Neural progenitor cell (in vitro differentiated cells): ENCODE measurements at regions not wholly inside any gene's neighbourhood (a gene's known extent, or its start where the extent isn't known, plus 50 kb on each side); places are given as distances from the start of the nearest gene placed in this dataset.
"Not testable (repeated sequence)": the region's sequence is repeated elsewhere in the genome, so short reads cannot be mapped to it uniquely, and the experiment has no call there.

Source experiments
- DNase-seq: peaks from one replicate; pipeline ENCODE4 v3.0.0-alpha.2; 2016; ENCODE audit warnings: low spot score
- H2AFZ ChIP-seq: fragments of 200-600 bp; sonication (generic); replicated peaks from 2 replicates; pipeline ENCODE4 v1.6.1; 2016; ENCODE audit warnings: antibody characterized with exemption
- H3F3A ChIP-seq: fragments of 200-600 bp; sonication (generic); 2 replicates; pipeline ENCODE4 v1.6.1; 2016; ENCODE audit warnings: antibody characterized with exemption, low read depth
- H3K27ac ChIP-seq: fragments of 200-600 bp; sonication (generic); 2 replicates; pipeline ENCODE4 v1.5.1; 2016; ENCODE audit warnings: mild to moderate bottlenecking
- H3K27me3 ChIP-seq: fragments of 200-600 bp; sonication (generic); 2 replicates; pipeline ENCODE4 v1.6.1; 2016; ENCODE audit warnings: mild to moderate bottlenecking, moderate library complexity
- H3K36me3 ChIP-seq: fragments of 200-600 bp; sonication (generic); 2 replicates; pipeline ENCODE4 v1.5.1; 2016
- H3K4me1 ChIP-seq: fragments of 200-600 bp; sonication (generic); 2 replicates; pipeline ENCODE4 v1.6.1; 2016; ENCODE audit warnings: mixed run types
- H3K4me2 ChIP-seq: fragments of 200-600 bp; sonication (generic); 2 replicates; pipeline ENCODE4 v1.6.1; 2016
- H3K4me3 ChIP-seq: fragments of 200-600 bp; sonication (generic); 2 replicates; pipeline ENCODE4 v1.5.1; 2016
- H3K79me2 ChIP-seq: fragments of 200-600 bp; sonication (generic); 2 replicates; pipeline ENCODE4 v1.6.1; 2016; ENCODE audit warnings: low read depth
- H3K9ac ChIP-seq: fragments of 200-600 bp; sonication (generic); 2 replicates; pipeline ENCODE4 v1.6.1; 2016
- H3K9me3 ChIP-seq: fragments of 200-600 bp; sonication (generic); 2 replicates; pipeline ENCODE4 v1.5.1; 2016; ENCODE audit warnings: low read depth
- H4K20me1 ChIP-seq: fragments of 200-600 bp; sonication (generic); 2 replicates; pipeline ENCODE4 v1.6.1; 2016; ENCODE audit warnings: low read depth
- H3K27ac Mint-ChIP-seq: 3 replicates; pipeline ENCODE4 v1.8.0; 2021; ENCODE audit warnings: mixed read lengths
- H3K27me3 Mint-ChIP-seq: 2 replicates; pipeline ENCODE4 v1.8.0; 2022; ENCODE audit warnings: low read depth, mild to moderate bottlenecking, inconsistent platforms, moderate library complexity, mixed read lengths; ENCODE audit not compliant: insufficient read depth
- H3K36me3 Mint-ChIP-seq: 3 replicates; pipeline ENCODE4 v1.8.0; 2021; ENCODE audit warnings: mixed read lengths
- H3K4me1 Mint-ChIP-seq: 3 replicates; pipeline ENCODE4 v1.8.0; 2021; ENCODE audit warnings: mixed read lengths
- H3K4me3 Mint-ChIP-seq: 3 replicates; pipeline ENCODE4 v1.8.0; 2021; ENCODE audit warnings: mild to moderate bottlenecking, moderate library complexity, mixed read lengths
- H3K9me3 Mint-ChIP-seq: 3 replicates; pipeline ENCODE4 v1.8.0; 2020; ENCODE audit warnings: mixed read lengths
- EZH2 ChIP-seq: fragments of 200-600 bp; sonication (generic); IDR thresholded peaks from 2 replicates; pipeline ENCODE4 v1.6.1; 2017; ENCODE audit warnings: antibody characterized with exemption, mild to moderate bottlenecking, moderate library complexity
- EZH2phosphoT487 ChIP-seq: fragments of 200-600 bp; sonication (generic); IDR thresholded peaks from 2 replicates; pipeline ENCODE4 v1.6.1; 2017; ENCODE audit warnings: antibody characterized with exemption
- TF ChIP-seq, protein P1 (sequence below): fragments of 200-600 bp; sonication (generic); IDR thresholded peaks from 2 replicates; pipeline ENCODE4 v1.5.1; 2017; ENCODE audit warnings: antibody characterized with exemption, mild to moderate bottlenecking

- H4K20me1 ChIP-seq = no peaks in the 10 kb centered on the region
- no peak overlapping the region for H3K9ac ChIP-seq
- H3K36me3 ChIP-seq = no peaks in the 10 kb centered on the region
- H3K79me2 ChIP-seq = peaks cover 11% of the 10 kb centered on the region
- TF ChIP-seq, protein P1, sequence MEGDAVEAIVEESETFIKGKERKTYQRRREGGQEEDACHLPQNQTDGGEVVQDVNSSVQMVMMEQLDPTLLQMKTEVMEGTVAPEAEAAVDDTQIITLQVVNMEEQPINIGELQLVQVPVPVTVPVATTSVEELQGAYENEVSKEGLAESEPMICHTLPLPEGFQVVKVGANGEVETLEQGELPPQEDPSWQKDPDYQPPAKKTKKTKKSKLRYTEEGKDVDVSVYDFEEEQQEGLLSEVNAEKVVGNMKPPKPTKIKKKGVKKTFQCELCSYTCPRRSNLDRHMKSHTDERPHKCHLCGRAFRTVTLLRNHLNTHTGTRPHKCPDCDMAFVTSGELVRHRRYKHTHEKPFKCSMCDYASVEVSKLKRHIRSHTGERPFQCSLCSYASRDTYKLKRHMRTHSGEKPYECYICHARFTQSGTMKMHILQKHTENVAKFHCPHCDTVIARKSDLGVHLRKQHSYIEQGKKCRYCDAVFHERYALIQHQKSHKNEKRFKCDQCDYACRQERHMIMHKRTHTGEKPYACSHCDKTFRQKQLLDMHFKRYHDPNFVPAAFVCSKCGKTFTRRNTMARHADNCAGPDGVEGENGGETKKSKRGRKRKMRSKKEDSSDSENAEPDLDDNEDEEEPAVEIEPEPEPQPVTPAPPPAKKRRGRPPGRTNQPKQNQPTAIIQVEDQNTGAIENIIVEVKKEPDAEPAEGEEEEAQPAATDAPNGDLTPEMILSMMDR = no peak
- TF ChIP-seq EZH2phosphoT487 (no peak), EZH2 (no peak)
- H3K27me3 ChIP-seq = no peaks in the 10 kb centered on the region
- no peak for DNase-seq
- Mint-ChIP-seq H3K27me3 (peaks cover 3% of the 10 kb centered on the region), H3K27ac (no peak overlapping the region), H3K4me3 (no peak overlapping the region), H3K9me3 (peaks cover 8% of the 10 kb centered on the region), H3K4me1 (no peaks in the 10 kb centered on the region), H3K36me3 (peaks cover 5% of the 10 kb centered on the region)
- H2AFZ ChIP-seq = no peak overlapping the region
- H3F3A ChIP-seq = no peaks in the 10 kb centered on the region
- no peaks in the 10 kb centered on the region for H3K9me3 ChIP-seq
- no peak overlapping the region for H3K4me3 ChIP-seq
- peaks cover 12% of the 10 kb centered on the region for H3K4me1 ChIP-seq
- H3K4me2 ChIP-seq = no peak overlapping the region
- no peak overlapping the region for H3K27ac ChIP-seq
Observed at GRCh38 chr7:65301007-65301406, 72.6 kb upstream of the ZNF92 start.

DNA sequence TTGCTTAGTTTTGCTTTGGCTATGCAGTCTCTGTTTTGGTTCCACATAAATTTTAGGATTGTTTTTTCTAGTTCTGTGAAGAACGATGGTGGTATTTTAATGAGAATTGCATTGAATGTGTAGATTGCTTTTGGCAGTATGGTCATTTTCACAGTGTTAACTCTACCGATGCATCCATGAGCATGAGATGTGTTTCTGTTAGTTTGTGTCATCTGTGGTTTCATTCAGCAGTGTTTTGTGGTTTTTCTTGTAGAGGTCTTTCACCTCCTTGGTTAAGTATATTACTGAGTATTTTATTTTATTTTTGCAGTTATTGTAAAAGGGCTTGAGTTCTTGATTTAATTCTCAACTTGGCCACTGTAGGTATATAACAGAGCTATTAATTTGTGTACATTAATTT is 78.2 kb upstream of the ZNF92 start:
- Histone ChIP-seq H3F3A (no peaks in the 10 kb centered on the region), H3K27me3 (no peaks in the 10 kb centered on the region), H3K9ac (no peak overlapping the region), H3K9me3 (no peaks in the 10 kb centered on the region), H3K4me2 (no peak overlapping the region), H3K79me2 (peaks cover 23% of the 10 kb centered on the region), H3K4me3 (no peak overlapping the region), H3K27ac (no peak overlapping the region), H2AFZ (no peak overlapping the region), H3K4me1 (no peaks in the 10 kb centered on the region), H4K20me1 (no peaks in the 10 kb centered on the region), H3K36me3 (no peaks in the 10 kb centered on the region)
- H3K4me3 Mint-ChIP-seq = no peak overlapping the region
- no peak overlapping the region for H3K27ac Mint-ChIP-seq
- H3K4me1 Mint-ChIP-seq = no peaks in the 10 kb centered on the region
- no peak for TF ChIP-seq EZH2phosphoT487
- TF ChIP-seq, protein P1 = no peak
- no peak for TF ChIP-seq EZH2
- peaks cover 16% of the 10 kb centered on the region for H3K36me3 Mint-ChIP-seq
- H3K27me3 Mint-ChIP-seq = no peaks in the 10 kb centered on the region
- peaks cover 25% of the 10 kb centered on the region for H3K9me3 Mint-ChIP-seq
- DNase-seq = no peak

DNA sequence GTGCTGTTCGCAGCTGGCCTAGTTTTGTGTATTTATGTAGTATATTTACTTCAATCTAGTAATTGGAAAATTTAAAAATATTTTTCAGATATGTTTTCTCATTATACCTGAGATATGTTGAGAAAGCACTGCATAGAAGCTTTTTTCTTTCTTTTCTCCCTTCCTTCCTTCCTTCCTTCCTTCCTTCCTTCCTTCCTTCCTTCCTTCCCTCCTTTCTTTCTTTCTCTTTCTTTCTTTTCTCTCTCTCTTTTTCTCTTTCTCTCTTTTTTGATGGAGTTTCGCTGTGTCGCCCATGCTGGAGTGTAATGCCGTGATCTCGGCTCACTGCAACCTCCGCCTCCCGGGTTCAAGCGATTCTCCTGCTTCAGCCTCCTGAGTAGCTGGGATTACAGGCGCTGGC is 83.3 kb upstream of the ZNF92 start:
- H3K4me1 ChIP-seq, H3K27me3 ChIP-seq, H3K27me3 Mint-ChIP-seq, H3K27ac ChIP-seq, H4K20me1 ChIP-seq, DNase-seq, H3K4me3 Mint-ChIP-seq, H3K9me3 ChIP-seq, H3F3A ChIP-seq, H3K4me2 ChIP-seq, H3K36me3 ChIP-seq, H3K27ac Mint-ChIP-seq, H2AFZ ChIP-seq, H3K4me3 ChIP-seq, H3K4me1 Mint-ChIP-seq, H3K9ac ChIP-seq: not testable (repeated sequence)
- peaks cover 35% of the 10 kb centered on the region for H3K79me2 ChIP-seq
- peaks cover 20% of the 10 kb centered on the region for H3K36me3 Mint-ChIP-seq
- H3K9me3 Mint-ChIP-seq = peaks cover 18% of the 10 kb centered on the region

DNA sequence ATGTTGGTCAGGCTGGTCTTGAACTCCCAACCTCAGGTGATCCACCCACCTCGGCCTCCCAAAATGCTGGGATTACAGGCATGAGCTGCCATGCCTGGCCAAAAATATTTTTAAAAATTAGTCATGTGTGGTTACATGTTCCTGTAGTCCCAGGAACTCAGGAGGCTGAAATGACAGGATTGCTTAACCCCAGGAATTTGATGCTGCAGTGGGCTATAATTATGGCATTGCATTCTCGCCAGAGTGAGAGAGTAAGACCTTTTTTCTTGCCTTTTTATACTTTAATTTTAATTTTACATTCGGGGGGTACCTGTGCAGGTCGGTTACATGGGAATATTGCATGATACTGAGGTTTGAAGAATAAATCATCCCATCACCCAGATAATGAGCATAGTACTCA is 86.6 kb upstream of the ZNF92 start:
- TF ChIP-seq EZH2 (no peak), EZH2phosphoT487 (no peak)
- TF ChIP-seq, protein P1 = no peak
- Histone ChIP-seq H4K20me1 (no peaks in the 10 kb centered on the region), H3K27me3 (no peaks in the 10 kb centered on the region), H3K9me3 (no peaks in the 10 kb centered on the region), H3K4me1 (no peaks in the 10 kb centered on the region), H2AFZ (no peak overlapping the region), H3K36me3 (no peaks in the 10 kb centered on the region), H3K4me3 (no peak overlapping the region), H3K9ac (no peak overlapping the region), H3K79me2 (peaks cover 25% of the 10 kb centered on the region), H3F3A (no peaks in the 10 kb centered on the region), H3K4me2 (no peak overlapping the region), H3K27ac (no peak overlapping the region)
- no peaks in the 10 kb centered on the region for H3K27me3 Mint-ChIP-seq
- no peak overlapping the region for H3K4me3 Mint-ChIP-seq
- H3K4me1 Mint-ChIP-seq = no peaks in the 10 kb centered on the region
- H3K9me3 Mint-ChIP-seq = peaks cover 28% of the 10 kb centered on the region
- peaks cover 18% of the 10 kb centered on the region for H3K36me3 Mint-ChIP-seq
- DNase-seq = no peak
- no peak overlapping the region for H3K27ac Mint-ChIP-seq
